Fibroblast of lung (primary cell): ENCODE measurements at regions not wholly inside any gene's neighbourhood (a gene's known extent, or its start where the extent isn't known, plus 50 kb on each side); places are given as distances from the start of the nearest gene placed in this dataset.
A peak's percentile ranks its signal among the peaks of the same experiment; 100 is the strongest.
"Not testable (repeated sequence)": the region's sequence is repeated elsewhere in the genome, so short reads cannot be mapped to it uniquely, and the experiment has no call there.

Experiments
- DNase-seq, 2 donors: peaks; one replicate each; pipeline versions ENCODE4 v3.0.0 to v3.0.0-alpha.2; 2010; ENCODE audit warnings: low read depth in 2 of 2
- H2AFZ ChIP-seq: 2 replicates; pipeline ENCODE4 v1.5.1; 2012; ENCODE audit warnings: low read length, control low read depth, inconsistent platforms
- H3K27ac ChIP-seq: 2 replicates; pipeline ENCODE4 v1.5.1; 2011; ENCODE audit warnings: low read length, control low read depth; ENCODE audit not compliant: insufficient read depth
- H3K27me3 ChIP-seq: 2 replicates; pipeline ENCODE4 v1.5.1; 2011; ENCODE audit warnings: mild to moderate bottlenecking, low read length; ENCODE audit not compliant: control insufficient read depth, insufficient read depth
- H3K36me3 ChIP-seq: 2 replicates; pipeline ENCODE4 v1.5.1; 2011; ENCODE audit warnings: low read length; ENCODE audit not compliant: control insufficient read depth, insufficient read depth
- H3K4me1 ChIP-seq: 2 replicates; pipeline ENCODE4 v1.5.1; 2011; ENCODE audit warnings: low read length; ENCODE audit not compliant: control insufficient read depth, insufficient read depth; ENCODE audit errors: extremely low read depth
- H3K4me2 ChIP-seq: 2 replicates; pipeline ENCODE4 v1.5.1; 2011; ENCODE audit warnings: low read length, control low read depth; ENCODE audit not compliant: insufficient read depth; ENCODE audit errors: extremely low read depth
- H3K4me3 ChIP-seq, 4 experiments: fragments of 200-600 bp in 1 of 4; sonication (generic) in 1 of 4; replicated peaks in 1 of 4; 2 replicates each; pipeline ENCODE4 v1.5.1; 2011 to 2016; ENCODE audit warnings: low read length in 4 of 4, low read depth in 3 of 4, mild to moderate bottlenecking in 3 of 4, control low read depth in 2 of 4, inconsistent platforms in 1 of 4, mixed read lengths in 1 of 4; ENCODE audit not compliant: insufficient read depth in 1 of 4; ENCODE audit errors: control extremely low read depth in 1 of 4
- H3K79me2 ChIP-seq: 2 replicates; pipeline ENCODE4 v1.5.1; 2012; ENCODE audit warnings: mild to moderate bottlenecking, low read length, inconsistent platforms; ENCODE audit not compliant: control insufficient read depth, insufficient read depth
- H3K9ac ChIP-seq: 2 replicates; pipeline ENCODE4 v1.5.1; 2011; ENCODE audit warnings: mild to moderate bottlenecking, low read length, control low read depth; ENCODE audit not compliant: insufficient read depth
- H3K9me3 ChIP-seq: 2 replicates; pipeline ENCODE4 v1.5.1; 2012; ENCODE audit warnings: low read depth, low read length; ENCODE audit not compliant: control insufficient read depth, insufficient read depth
- H4K20me1 ChIP-seq: 2 replicates; pipeline ENCODE4 v1.5.1; 2011; ENCODE audit warnings: low read length; ENCODE audit not compliant: control insufficient read depth, insufficient read depth; ENCODE audit errors: extremely low read depth
- EZH2 ChIP-seq: IDR thresholded peaks from 2 replicates; pipeline ENCODE4 v1.5.1; 2012; ENCODE audit warnings: low read length, control low read depth, mild to moderate bottlenecking; ENCODE audit errors: missing control alignments
- TF ChIP-seq, protein P1 (sequence below), 2 donors: IDR thresholded peaks in 1 of 2; conservative IDR thresholded peaks in 1 of 2; 1 replicate in 1 of 2; 2 replicates in 1 of 2; pipeline ENCODE4 v1.5.1; 2011 to 2012; ENCODE audit warnings: low read length in 2 of 2, control low read depth in 1 of 2, inconsistent platforms in 1 of 2, low read depth in 1 of 2, mild to moderate bottlenecking in 1 of 2

DNA sequence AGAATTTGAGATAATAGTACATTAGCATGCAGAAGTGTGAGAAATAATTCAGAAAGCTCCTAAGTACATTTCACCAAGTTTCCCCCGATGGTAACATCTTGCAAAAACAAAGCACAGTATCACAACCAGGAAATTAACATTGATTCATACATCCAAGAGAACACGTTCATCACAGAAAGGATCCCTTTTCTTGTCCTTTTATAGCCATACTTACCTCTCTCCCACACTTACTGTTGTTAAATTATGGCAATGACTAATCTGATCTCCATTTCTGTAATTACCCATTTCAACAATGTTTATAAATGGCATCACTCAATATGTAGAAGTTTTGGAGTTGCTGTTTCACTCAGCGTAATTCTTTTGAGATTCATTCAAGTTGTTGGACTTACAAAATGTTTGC lies 1260.0 kb downstream of the CDH8 start:
- Histone ChIP-seq H3K9ac (no peak overlapping the region), H3K4me2 (no peak overlapping the region), H3K36me3 (no peaks in the 10 kb centered on the region), H3K27ac (no peak overlapping the region), H3K9me3 (no peaks in the 10 kb centered on the region), H2AFZ (no peak overlapping the region), H3K4me3 (no peak overlapping the region), H4K20me1 (no peaks in the 10 kb centered on the region), H3K79me2 (no peaks in the 10 kb centered on the region), H3K27me3 (no peaks in the 10 kb centered on the region), H3K4me1 (no peaks in the 10 kb centered on the region)
- DNase-seq = peak in 1 of 2 donors; percentile 55
- TF ChIP-seq, protein P1, sequence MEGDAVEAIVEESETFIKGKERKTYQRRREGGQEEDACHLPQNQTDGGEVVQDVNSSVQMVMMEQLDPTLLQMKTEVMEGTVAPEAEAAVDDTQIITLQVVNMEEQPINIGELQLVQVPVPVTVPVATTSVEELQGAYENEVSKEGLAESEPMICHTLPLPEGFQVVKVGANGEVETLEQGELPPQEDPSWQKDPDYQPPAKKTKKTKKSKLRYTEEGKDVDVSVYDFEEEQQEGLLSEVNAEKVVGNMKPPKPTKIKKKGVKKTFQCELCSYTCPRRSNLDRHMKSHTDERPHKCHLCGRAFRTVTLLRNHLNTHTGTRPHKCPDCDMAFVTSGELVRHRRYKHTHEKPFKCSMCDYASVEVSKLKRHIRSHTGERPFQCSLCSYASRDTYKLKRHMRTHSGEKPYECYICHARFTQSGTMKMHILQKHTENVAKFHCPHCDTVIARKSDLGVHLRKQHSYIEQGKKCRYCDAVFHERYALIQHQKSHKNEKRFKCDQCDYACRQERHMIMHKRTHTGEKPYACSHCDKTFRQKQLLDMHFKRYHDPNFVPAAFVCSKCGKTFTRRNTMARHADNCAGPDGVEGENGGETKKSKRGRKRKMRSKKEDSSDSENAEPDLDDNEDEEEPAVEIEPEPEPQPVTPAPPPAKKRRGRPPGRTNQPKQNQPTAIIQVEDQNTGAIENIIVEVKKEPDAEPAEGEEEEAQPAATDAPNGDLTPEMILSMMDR (conservative IDR thresholded peaks at IDR 0.05 in 1 of 2, IDR thresholded peaks at IDR 0.05 in 1 of 2; ENCODE audit: low read depth in 1 of 2, low read length in 2 of 2) = no peak
- no peak for TF ChIP-seq EZH2

DNA sequence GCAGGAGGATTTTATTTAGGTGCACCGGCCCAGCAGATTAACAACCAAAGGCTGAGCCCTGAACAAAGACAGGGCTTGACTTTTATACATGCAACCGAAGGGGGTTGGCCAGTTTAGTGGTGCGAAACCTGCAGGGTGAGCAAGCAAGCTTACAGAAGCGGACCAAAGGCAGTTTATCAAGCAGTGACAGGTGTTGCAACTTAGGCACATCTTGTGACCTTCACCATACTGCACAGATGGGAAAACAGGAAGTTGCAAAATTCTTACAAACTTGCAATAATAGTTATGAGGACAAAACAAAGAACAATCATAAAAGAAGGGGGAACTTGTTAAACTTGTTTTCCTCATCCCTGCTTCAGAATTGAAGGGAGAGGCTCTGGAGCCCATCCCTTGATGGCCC lies 1265.1 kb downstream of the CDH8 start:
- no peak for DNase-seq
- Histone ChIP-seq H3K4me3 (no peak overlapping the region), H3K27ac (no peak overlapping the region), H3K4me1 (no peaks in the 10 kb centered on the region), H3K36me3 (no peaks in the 10 kb centered on the region), H3K9me3 (no peaks in the 10 kb centered on the region), H3K27me3 (no peaks in the 10 kb centered on the region), H3K79me2 (no peaks in the 10 kb centered on the region), H2AFZ (no peak overlapping the region), H3K9ac (no peak overlapping the region), H3K4me2 (no peak overlapping the region), H4K20me1 (no peaks in the 10 kb centered on the region)
- TF ChIP-seq, protein P1 (conservative IDR thresholded peaks at IDR 0.05 in 1 of 2, IDR thresholded peaks at IDR 0.05 in 1 of 2; ENCODE audit: low read depth in 1 of 2, low read length in 2 of 2) = no peak
- no peak for TF ChIP-seq EZH2

DNA sequence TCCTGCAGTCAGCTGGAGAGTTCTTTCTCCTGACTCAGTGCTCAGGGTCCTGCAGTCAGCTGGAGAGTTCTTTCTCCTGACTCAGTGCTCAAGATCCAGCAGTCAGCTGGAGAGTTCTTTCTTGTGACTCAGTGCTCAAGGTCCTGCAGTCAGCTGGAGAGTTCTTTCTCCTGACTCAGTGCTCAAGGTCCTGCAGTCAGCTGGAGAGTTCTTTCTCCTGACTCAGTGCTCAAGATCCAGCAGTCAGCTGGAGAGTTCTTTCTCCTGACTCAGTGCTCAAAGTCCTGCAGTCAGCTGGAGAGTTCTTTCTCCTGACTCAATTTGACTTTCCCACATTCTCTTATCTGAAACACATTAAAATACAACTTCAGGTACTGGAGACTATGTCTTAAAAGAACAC lies 1265.9 kb downstream of the CDH8 start:
- not testable (repeated sequence) for H3K27ac ChIP-seq, H2AFZ ChIP-seq, H3K4me3 ChIP-seq, H3K9me3 ChIP-seq, H4K20me1 ChIP-seq, H3K9ac ChIP-seq, H3K36me3 ChIP-seq, H3K4me1 ChIP-seq, H3K27me3 ChIP-seq, H3K79me2 ChIP-seq, H3K4me2 ChIP-seq
- DNase-seq = peak in 1 of 2 donors; percentile 70
